ENCODE measurements at regions not wholly inside any gene's neighbourhood (a gene's known extent, or its start where the extent isn't known, plus 50 kb on each side); places are given as distances from the start of the nearest gene placed in this dataset.

DNA sequence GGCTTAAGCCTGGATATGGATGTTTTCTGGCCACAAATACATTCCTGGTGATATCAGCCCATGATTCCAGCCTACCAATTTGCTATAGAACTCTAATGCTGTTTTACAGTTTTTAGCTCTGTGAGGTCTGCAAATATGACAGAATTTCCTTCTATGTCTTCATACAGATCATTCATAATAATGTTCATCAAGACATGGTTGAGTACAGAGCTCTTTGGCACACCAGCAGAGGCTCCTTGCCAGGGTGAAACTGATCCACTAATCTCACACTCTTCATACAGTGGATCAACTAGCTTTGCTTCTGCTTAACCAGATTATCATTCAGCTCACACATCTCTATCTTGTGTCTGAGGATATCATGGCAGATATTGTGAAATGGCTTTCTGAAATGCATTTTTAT is 672.1 kb downstream of the STK39 start:
- TF ChIP-seq POLR2A (IDR thresholded peaks at IDR 0.05) (no peak), CTCF (IDR thresholded peaks at IDR 0.05) (no peak)
